ENCODE measurements at regions not wholly inside any gene's neighbourhood (a gene's known extent, or its start where the extent isn't known, plus 50 kb on each side); places are given as distances from the start of the nearest gene placed in this dataset.

GRCh38 chr5:86880785-86881492 lies 263.2 kb downstream of the COX7C start:
- peak; percentile 39 for DNase-seq

- no peak for DNase-seq
Measured at GRCh38 chr5:86881493-86882090, 263.9 kb downstream of the COX7C start.

DNA sequence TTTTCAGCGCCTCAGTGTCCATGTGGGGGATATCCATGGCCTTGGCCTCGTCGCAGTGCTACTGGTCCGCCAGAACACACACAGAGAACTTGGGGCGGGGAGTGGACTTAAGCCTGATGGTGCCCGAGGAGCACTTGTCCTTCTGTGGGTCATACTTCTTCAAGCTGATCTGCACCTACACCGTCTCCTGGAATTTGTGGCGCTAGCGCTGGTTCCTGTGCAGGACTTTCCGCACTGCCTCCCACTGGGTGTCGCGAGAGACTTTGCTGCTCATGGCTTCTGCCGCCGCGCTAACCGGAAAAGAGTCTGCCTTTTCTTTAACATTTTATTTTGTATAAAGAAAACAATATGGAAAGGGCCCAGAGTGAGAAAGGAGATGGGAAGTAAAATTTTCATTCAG lies 266.9 kb downstream of the COX7C start:
- DNase-seq, result no peak

DNA sequence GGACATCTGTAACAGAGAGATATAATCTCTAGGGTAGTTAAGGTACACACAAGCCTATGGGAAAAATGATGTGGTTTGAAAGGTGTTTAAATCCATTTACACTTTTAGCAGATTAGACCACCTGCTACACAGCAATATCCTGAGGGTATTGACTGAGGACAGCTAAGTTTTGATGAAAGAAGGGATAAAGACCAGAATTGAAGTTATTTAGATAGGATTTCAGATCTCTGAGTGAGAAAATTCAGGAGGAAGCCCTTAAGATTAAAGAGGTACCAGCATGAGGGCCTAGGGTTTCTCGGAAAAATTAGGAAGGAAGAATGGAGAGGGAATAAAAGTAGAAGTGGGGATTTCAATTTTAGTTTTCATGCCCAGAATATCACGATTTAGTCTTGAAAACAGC lies 267.3 kb downstream of the COX7C start:
- DNase-seq, result no peak

GRCh38 chr5:86885489-86886230 lies 267.9 kb downstream of the COX7C start:
- DNase-seq, result no peak

DNA sequence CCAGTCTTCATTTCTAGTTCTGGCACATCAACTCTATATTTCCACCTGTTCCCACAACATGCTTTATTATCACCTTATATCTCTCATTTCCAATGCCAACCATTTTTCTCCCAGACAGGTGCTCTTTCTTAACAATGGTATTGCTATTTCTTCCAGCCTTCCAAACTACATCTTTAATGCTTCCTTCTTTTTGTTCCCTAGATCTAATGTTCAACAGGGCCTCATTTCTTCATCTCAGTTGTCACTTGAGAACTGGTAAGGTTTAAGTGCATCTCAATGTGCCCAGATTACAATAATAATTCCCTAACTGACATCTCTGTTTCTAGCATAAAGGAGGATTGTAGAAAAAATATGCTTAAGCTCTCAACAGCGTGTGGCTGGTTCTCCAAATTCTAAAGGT lies 272.6 kb downstream of the COX7C start:
- no peak for DNase-seq

- no peak for DNase-seq
Measured at GRCh38 chr5:86894056-86894455, 276.3 kb downstream of the COX7C start.

- no peak for DNase-seq
Measured at GRCh38 chr5:86896916-86897315, 279.2 kb downstream of the COX7C start.

GRCh38 chr5:86909418-86910295 lies 291.9 kb downstream of the COX7C start:
- DNase-seq, result no peak

- peak; percentile 11 for DNase-seq
Measured at GRCh38 chr5:86917117-86917579, 299.4 kb downstream of the COX7C start.

DNA sequence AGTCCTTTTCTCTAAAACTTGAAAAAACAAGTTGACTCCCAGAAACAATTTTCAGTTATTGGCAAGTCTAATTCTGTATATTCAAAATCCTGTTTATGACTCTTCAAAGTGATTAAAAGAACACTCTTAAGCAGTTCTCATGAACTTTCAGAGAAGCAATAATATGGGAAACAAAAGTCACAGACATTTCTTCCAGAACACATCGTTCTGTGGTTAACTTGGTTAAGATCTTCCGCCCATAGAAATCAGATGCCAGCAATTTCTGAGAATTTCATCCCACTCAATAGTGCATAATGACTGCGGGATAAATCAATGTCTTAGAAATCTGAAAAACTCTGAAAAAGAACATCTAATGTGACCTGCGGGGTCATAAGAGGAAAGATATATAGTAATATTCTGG lies 300.5 kb downstream of the COX7C start:
- DNase-seq, result no peak

DNA sequence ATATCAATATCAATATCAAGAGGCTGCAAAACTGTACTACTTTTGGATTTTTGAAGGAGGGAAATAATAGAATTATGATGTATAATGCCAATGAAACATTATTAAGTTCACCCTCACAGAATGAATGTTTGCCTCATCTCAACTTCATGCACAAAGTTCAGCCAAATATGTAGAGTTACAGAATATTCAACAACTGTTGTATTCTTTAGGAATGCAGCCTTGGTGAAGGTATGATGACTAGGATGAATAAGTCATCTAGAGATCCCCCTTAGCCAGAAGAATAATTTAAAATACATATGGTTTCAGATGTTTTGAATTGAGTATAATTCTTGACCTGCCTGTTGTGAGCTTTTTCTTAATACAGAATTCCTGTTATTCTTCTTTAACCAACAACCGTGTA lies 308.3 kb downstream of the COX7C start:
- DNase-seq, result no peak

DNA sequence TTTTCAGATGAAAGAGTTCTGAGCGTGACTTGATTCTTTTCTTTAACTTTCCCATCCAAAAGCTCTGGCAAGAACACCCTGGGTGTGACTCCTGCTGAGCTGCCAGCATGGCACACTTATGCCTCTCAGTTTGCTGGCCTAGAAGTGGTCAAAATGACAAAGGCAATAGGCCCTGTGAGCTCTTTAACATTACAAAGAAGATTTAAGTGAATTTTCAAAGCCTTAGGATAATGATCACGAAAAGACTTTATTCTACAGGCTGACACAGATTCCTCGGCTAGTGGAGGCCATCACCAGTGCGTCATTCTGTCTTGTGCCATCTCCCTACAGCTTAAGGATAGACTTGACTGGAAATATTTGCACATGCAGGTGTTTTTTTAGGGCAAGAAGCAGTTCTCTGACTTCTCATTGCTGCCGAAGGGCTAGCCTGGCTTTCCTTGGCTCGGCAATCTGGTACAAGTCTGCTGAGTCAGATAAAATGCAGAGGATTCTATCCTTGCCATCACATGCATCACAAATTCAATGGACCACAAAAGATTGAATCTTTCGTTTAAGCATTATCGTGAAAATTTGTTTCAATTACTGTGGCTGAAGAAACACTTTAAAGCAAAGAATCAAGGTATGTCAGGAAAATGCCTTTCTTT lies 311.5 kb downstream of the COX7C start:
- DNase-seq, result no peak

GRCh38 chr5:86951761-86952160 lies 315.9 kb upstream of the RASA1 start:
- DNase-seq, result no peak

DNA sequence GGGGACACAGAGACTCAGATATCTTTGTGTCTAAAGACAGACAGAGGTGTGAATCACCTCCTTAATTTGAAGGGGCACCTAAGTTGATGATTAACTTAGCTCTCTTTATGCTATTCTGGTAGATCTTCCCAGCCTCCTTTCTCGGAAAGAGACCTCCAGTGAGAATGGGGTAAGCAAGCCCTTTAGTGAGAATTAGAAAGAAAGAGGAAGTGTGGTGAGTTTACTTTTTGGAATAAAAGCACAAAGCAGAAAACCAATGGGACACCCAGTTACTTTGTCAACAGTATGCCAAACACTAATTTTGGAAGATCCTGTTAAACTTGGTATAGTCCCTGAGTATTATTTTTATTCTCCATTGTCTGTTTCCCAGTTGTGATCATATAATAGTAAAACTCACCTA lies 302.8 kb upstream of the RASA1 start:
- DNase-seq, result no peak

DNA sequence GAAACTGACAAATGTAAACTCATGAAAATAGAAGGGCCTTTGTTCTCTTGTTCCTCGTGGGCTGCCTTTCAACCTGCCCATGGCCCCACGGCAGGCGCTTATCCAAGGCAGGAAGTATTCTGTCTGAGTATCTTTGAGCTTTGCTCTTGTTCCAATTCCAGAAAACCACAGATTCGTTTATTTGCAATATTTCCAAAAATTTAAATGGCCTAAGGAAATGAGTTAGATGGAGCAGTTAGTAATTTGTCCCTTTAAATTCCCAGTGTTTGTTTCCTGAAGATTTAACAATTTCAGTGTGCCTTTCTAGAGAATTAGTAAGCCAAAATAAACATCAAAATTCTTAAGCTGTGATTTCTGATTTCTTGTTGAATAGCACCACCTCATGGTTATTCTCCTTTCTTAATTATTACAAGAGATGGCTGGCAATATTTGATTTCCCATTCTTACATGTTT lies 299.4 kb upstream of the RASA1 start:
- no peak for DNase-seq

- no peak for DNase-seq
Measured at GRCh38 chr5:86970361-86970760, 297.3 kb upstream of the RASA1 start.

DNA sequence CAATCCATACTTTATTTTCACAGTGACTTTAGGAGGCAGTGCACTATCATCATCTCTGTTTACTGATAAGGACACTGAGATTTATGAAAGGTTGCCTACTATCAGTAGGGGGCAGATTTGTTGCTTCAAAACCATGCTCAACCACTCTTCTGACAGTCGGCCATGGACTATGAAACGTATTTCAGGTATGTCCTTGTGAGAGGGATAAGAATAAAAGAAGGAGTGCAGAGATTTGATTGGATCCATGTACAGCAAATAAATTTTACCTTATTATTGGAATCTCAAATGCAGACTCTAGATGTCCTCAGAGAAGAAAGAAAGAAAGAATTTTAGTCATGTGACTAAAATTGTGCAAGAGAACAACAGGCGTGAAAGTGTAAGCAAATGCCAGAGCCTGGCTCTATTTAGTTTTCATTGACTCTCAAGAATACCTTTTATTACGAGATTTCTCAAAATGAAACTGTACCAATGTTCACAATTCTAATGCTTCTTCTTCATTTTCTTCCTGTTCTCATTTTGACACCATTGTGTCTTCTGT lies 296.6 kb upstream of the RASA1 start:
- DNase-seq, result peak; percentile 25

DNA sequence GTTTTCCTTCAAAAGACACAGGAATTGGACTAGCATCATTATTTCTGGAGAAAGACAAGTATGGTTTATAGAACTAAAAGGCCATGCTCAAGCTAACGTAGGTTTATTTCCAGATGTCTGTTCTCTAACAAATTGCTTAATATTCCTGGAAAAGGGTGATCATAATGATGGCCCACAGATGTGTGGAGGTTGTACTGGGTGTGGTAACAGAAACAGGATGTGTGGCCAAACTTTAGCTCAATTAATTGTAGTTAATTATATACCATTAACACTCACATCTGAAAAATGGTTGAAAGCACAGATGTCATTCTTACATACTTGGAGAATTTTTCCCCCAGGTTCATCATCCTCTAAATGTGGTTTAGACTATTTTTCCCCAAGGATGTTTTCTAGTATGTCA lies 292.7 kb upstream of the RASA1 start:
- DNase-seq, result no peak

DNA sequence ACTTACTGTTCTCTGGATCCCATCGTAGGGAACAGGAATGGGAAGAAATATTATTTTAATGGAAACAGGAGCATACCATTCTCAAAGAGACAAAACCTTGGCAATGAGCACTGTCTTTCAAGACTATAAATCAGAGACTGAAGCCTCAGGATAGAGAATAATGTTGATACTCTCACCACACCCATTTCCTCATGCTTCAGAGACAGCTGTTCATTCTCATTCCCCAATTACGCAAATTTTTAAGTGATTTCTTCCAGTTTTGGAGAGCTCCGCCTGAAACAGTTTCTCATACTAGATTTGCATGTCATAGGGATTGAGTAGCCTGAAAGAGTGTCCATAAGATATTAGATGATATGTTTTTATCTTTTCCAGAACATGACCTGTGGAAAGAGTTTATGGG lies 290.5 kb upstream of the RASA1 start:
- no peak for DNase-seq

DNA sequence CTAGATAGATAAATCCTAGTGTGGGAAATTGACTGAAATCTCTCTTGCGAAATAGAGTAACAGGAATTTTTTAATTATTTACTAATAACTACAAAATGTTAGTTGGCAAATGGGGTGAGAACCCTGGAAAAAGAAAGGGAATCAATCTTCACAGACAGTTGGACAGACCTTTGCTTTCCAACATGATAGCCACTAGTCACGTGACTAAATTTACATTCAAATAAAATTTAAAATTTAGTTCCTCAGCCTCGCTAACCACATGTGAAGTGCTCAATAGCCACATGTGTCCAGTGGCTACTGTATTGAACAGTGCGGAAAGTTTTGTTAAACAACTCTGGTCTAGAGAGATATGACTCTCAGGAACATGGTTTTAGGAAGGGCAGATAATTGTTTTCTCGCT lies 289.9 kb upstream of the RASA1 start:
- DNase-seq, result no peak

- DNase-seq, result no peak
Measured at GRCh38 chr5:86979811-86980411, 287.8 kb upstream of the RASA1 start.

Measured in CD4-positive, alpha-beta T cell treated with Interleukin-4 for 4 hours (primary cell).